ENCODE measurements at regions not wholly inside any gene's neighbourhood (a gene's known extent, or its start where the extent isn't known, plus 50 kb on each side); places are given as distances from the start of the nearest gene placed in this dataset.
A peak's percentile ranks its signal among the peaks of the same experiment; 100 is the strongest.

GRCh38 chr2:239636808-239637207 lies 236.0 kb upstream of the HDAC4 start:
- TF ChIP-seq ZNF112 (tag by site-specific recombination; IDR thresholded peaks at IDR 0.05) (no peak), ZNF433 (tag by site-specific recombination; IDR thresholded peaks at IDR 0.05; ENCODE audit: low read depth) (no peak), SCRT2 (tag by site-specific recombination; IDR thresholded peaks at IDR 0.05) (peak; percentile 65), ZNF580 (tag by site-specific recombination; IDR thresholded peaks at IDR 0.05) (no peak), ZNF768 (tag by site-specific recombination; IDR thresholded peaks at IDR 0.05) (no peak)
- ChIA-PET POLR2A (no interaction called here), CTCF (interaction anchor here (0.6 kb wide), 1 partner anchor 401 kb away, joined by 5 read pairs; no protein-coding TSS in a partner anchor)
- H3K4me3 ChIP-seq (ENCODE audit: low read depth, low read length): no peak overlapping the region
- H3K9me3 ChIP-seq (ENCODE audit: control insufficient read depth, insufficient read depth, low read depth, low read length): no peaks in the 10 kb centered on the region
- no peak overlapping the region for H3K27ac ChIP-seq (ENCODE audit: extremely low read depth, low read depth, low read length)
- no peaks in the 10 kb centered on the region for H3K36me3 ChIP-seq (ENCODE audit: control insufficient read depth in 2 of 2, insufficient read depth in 1 of 2, low read length in 2 of 2)
- no peaks in the 10 kb centered on the region for H3K4me1 ChIP-seq (ENCODE audit: control insufficient read depth, insufficient read depth, low read length)

- CTCF ChIA-PET: no interaction called here
- TF ChIP-seq ZNF37A (tag by site-specific recombination; IDR thresholded peaks at IDR 0.05) (peak; percentile 78), ZBTB48 (tag by site-specific recombination; IDR thresholded peaks at IDR 0.05) (no peak), GLIS2 (tag by site-specific recombination; IDR thresholded peaks at IDR 0.05) (no peak), ZNF302 (tag by site-specific recombination; IDR thresholded peaks at IDR 0.05; ENCODE audit: low read depth) (no peak)
- H3K9me3 ChIP-seq (ENCODE audit: control insufficient read depth, insufficient read depth, low read depth, low read length): no peaks in the 10 kb centered on the region
- H3K4me3 ChIP-seq (ENCODE audit: low read depth, low read length): no peak overlapping the region
- POLR2A ChIA-PET: no interaction called here
- H3K4me1 ChIP-seq (ENCODE audit: control insufficient read depth, insufficient read depth, low read length): no peaks in the 10 kb centered on the region
- H3K36me3 ChIP-seq (ENCODE audit: control insufficient read depth in 2 of 2, insufficient read depth in 1 of 2, low read length in 2 of 2): no peaks in the 10 kb centered on the region
- no peak overlapping the region for H3K27ac ChIP-seq (ENCODE audit: extremely low read depth, low read depth, low read length)
Measured at GRCh38 chr2:239634769-239635168, 233.9 kb upstream of the HDAC4 start.

- ChIA-PET POLR2A (interaction anchor here (0.6 kb wide), 1 partner anchor 981 kb away, joined by 4 read pairs; no protein-coding TSS in a partner anchor), CTCF (interaction anchor here (0.6 kb wide), 1 partner anchor 48 kb away, joined by 4 read pairs; no protein-coding TSS in a partner anchor)
- no peak for TF ChIP-seq ZNF366 (tag by site-specific recombination; conservative IDR thresholded peaks at IDR 0.05)
- TF ChIP-seq ZNF521 (tag by site-specific recombination; IDR thresholded peaks at IDR 0.05): no peak
- TF ChIP-seq ZNF140 (tag by site-specific recombination; IDR thresholded peaks at IDR 0.05): no peak
- no peak for TF ChIP-seq PRDM6 (tag by site-specific recombination; IDR thresholded peaks at IDR 0.05)
- no peak for TF ChIP-seq ZNF18 (tag by site-specific recombination; IDR thresholded peaks at IDR 0.05)
- TF ChIP-seq YY2 (tag by site-specific recombination; IDR thresholded peaks at IDR 0.05): no peak
- TF ChIP-seq ZNF488 (tag by site-specific recombination; IDR thresholded peaks at IDR 0.05): no peak
- no peak for TF ChIP-seq HIC1 (tag by site-specific recombination; IDR thresholded peaks at IDR 0.05)
- no peak for TF ChIP-seq IKZF3 (tag by site-specific recombination; IDR thresholded peaks at IDR 0.05)
- TF ChIP-seq ZNF391 (tag by site-specific recombination; IDR thresholded peaks at IDR 0.05; ENCODE audit: borderline replicate concordance, low read depth): no peak
- Histone ChIP-seq H3K36me3 (ENCODE audit: control insufficient read depth in 2 of 2, insufficient read depth in 1 of 2, low read length in 2 of 2) (no peaks in the 10 kb centered on the region), H3K4me3 (ENCODE audit: low read depth, low read length) (no peak overlapping the region), H3K4me1 (ENCODE audit: control insufficient read depth, insufficient read depth, low read length) (no peaks in the 10 kb centered on the region), H3K9me3 (ENCODE audit: control insufficient read depth, insufficient read depth, low read depth, low read length) (no peaks in the 10 kb centered on the region), H3K27ac (ENCODE audit: extremely low read depth, low read depth, low read length) (no peak overlapping the region)
Measured at GRCh38 chr2:239630618-239631286, 229.9 kb upstream of the HDAC4 start.

All from HEK293 (cell line).